CD1c-positive myeloid dendritic cell (primary cell): ENCODE measurements at regions not wholly inside any gene's neighbourhood (a gene's known extent, or its start where the extent isn't known, plus 50 kb on each side); places are given as distances from the start of the nearest gene placed in this dataset.

Source experiments
- DNase-seq: peaks from one replicate; pipeline ENCODE4 v3.0.0-alpha.2; 2016; ENCODE audit errors: extremely low spot score

- no peak for DNase-seq
These were observed 324.6 kb downstream of the CAAP1 start for GRCh38 chr9:26567976-26568375.

GRCh38 chr9:26566141-26566540 is 326.5 kb downstream of the CAAP1 start:
- no peak for DNase-seq

- no peak for DNase-seq
These were observed 327.5 kb downstream of the CAAP1 start for GRCh38 chr9:26565118-26565517.

- DNase-seq = no peak
These were observed 330.3 kb downstream of the CAAP1 start for GRCh38 chr9:26562338-26562737.

- DNase-seq = no peak
These were observed 330.7 kb downstream of the CAAP1 start for GRCh38 chr9:26561928-26562327.

GRCh38 chr9:26559506-26559905 is 333.1 kb downstream of the CAAP1 start:
- no peak for DNase-seq

- no peak for DNase-seq
These were observed 340.6 kb downstream of the CAAP1 start for GRCh38 chr9:26551971-26552370.

GRCh38 chr9:26551451-26551850 is 341.2 kb downstream of the CAAP1 start:
- DNase-seq = no peak

GRCh38 chr9:26548781-26549290 is 343.8 kb downstream of the CAAP1 start:
- DNase-seq = no peak

GRCh38 chr9:26539867-26540493 is 352.6 kb downstream of the CAAP1 start:
- no peak for DNase-seq

- no peak for DNase-seq
These were observed 355.4 kb downstream of the CAAP1 start for GRCh38 chr9:26537211-26537610.

- DNase-seq = no peak
These were observed 357.5 kb downstream of the CAAP1 start for GRCh38 chr9:26535151-26535550.

GRCh38 chr9:26530841-26531240 is 361.8 kb downstream of the CAAP1 start:
- DNase-seq = no peak

GRCh38 chr9:26527931-26528330 is 364.7 kb downstream of the CAAP1 start:
- DNase-seq = no peak

GRCh38 chr9:26524267-26524666 is 368.3 kb downstream of the CAAP1 start:
- no peak for DNase-seq

GRCh38 chr9:26523577-26523976 is 369.0 kb downstream of the CAAP1 start:
- DNase-seq = no peak

- no peak for DNase-seq
These were observed 372.5 kb downstream of the CAAP1 start for GRCh38 chr9:26520141-26520540.

- DNase-seq = no peak
These were observed 375.7 kb downstream of the CAAP1 start for GRCh38 chr9:26516773-26517343.

GRCh38 chr9:26513730-26514129 is 378.9 kb downstream of the CAAP1 start:
- no peak for DNase-seq

- DNase-seq = no peak
These were observed 382.5 kb downstream of the CAAP1 start for GRCh38 chr9:26510137-26510536.

GRCh38 chr9:26508897-26509296 is 383.7 kb downstream of the CAAP1 start:
- no peak for DNase-seq

- DNase-seq = no peak
These were observed 388.5 kb downstream of the CAAP1 start for GRCh38 chr9:26504057-26504456.

GRCh38 chr9:26502311-26502710 is 390.3 kb downstream of the CAAP1 start:
- DNase-seq = no peak

- no peak for DNase-seq
These were observed 392.1 kb downstream of the CAAP1 start for GRCh38 chr9:26500471-26500870.
